H1 (cell line): ENCODE measurements at regions not wholly inside any gene's neighbourhood (a gene's known extent, or its start where the extent isn't known, plus 50 kb on each side); places are given as distances from the start of the nearest gene placed in this dataset.

Experiments
- CTCF ChIA-PET: fragments of 300-600 bp; sonication (Branson Sonifier 250); formaldehyde crosslinking; loops from one replicate; lab custom pipeline; 2021; ENCODE audit not compliant: partially characterized antibody; lab: Charles Lee
- POLR2A ChIA-PET: fragments of 300-600 bp; sonication (Branson Sonifier 250); formaldehyde crosslinking; loops from one replicate; lab custom pipeline; 2021; ENCODE audit warnings: inconsistent platforms; ENCODE audit not compliant: partially characterized antibody; lab: Charles Lee
- DNase-seq, 2 experiments: peaks; one replicate each; pipeline versions ENCODE4 v3.0.0 to v3.0.0-alpha.2; 2010 to 2022; ENCODE audit warnings: low spot score in 2 of 2, low read depth in 1 of 2, mixed read lengths in 1 of 2
- FAIRE-seq: peaks from 2 replicates; lab custom pipeline; 2011; peaks lifted over from hg19 to GRCh38; lab: Jason Lieb, UNC
- H2AFZ ChIP-seq: 2 replicates; pipeline ENCODE4 v1.8.1; 2012; ENCODE audit warnings: low read length, inconsistent platforms
- H2AK5ac ChIP-seq: 2 replicates; pipeline ENCODE4 v1.6.1; 2013; ENCODE audit warnings: low read depth, low read length
- H2BK120ac ChIP-seq: replicated peaks from 2 replicates; pipeline ENCODE3; 2013; ENCODE audit warnings: low read depth, low read length, inconsistent platforms
- H2BK12ac ChIP-seq: 2 replicates; pipeline ENCODE4 v1.6.1; 2013; ENCODE audit warnings: low read depth, low read length
- H2BK15ac ChIP-seq: 2 replicates; pipeline ENCODE4 v1.6.1; 2013; ENCODE audit warnings: low read length
- H2BK20ac ChIP-seq: 2 replicates; pipeline ENCODE4 v1.6.1; 2013; ENCODE audit warnings: low read length
- H2BK5ac ChIP-seq: 2 replicates; pipeline ENCODE4 v1.6.1; 2013; ENCODE audit warnings: low read depth, low read length
- H3K14ac ChIP-seq: 2 replicates; pipeline ENCODE4 v1.6.1; 2013; ENCODE audit warnings: inconsistent platforms; ENCODE audit not compliant: insufficient read length
- H3K18ac ChIP-seq: 2 replicates; pipeline ENCODE4 v1.6.1; 2013; ENCODE audit warnings: low read length; ENCODE audit errors: extremely low read depth
- H3K23ac ChIP-seq: 2 replicates; pipeline ENCODE4 v1.6.1; 2013; ENCODE audit warnings: inconsistent platforms; ENCODE audit not compliant: insufficient read length
- H3K23me2 ChIP-seq: 2 replicates; pipeline ENCODE4 v1.6.1; 2013; ENCODE audit warnings: low read depth, low read length
- H3K27ac ChIP-seq: 2 replicates; pipeline ENCODE4 v1.6.1; 2011; ENCODE audit warnings: low read depth, low read length, inconsistent platforms
- H3K27me3 ChIP-seq, 4 experiments: replicated peaks in 1 of 4; 1 replicate in 1 of 4; 2 replicates in 3 of 4; pipeline versions ENCODE4 v1.6.1 to v1.8.1; 2011 to 2013; ENCODE audit warnings: low read length in 3 of 4, mild to moderate bottlenecking in 3 of 4, inconsistent platforms in 2 of 4, mixed read lengths in 2 of 4, moderate library complexity in 1 of 4; ENCODE audit not compliant: control insufficient read depth in 3 of 4, insufficient read depth in 3 of 4; ENCODE audit errors: extremely low read depth in 1 of 4
- H3K36me3 ChIP-seq, 4 experiments: 2 replicates each; pipeline versions ENCODE4 v1.6.1 to v1.8.1; 2011 to 2013; ENCODE audit warnings: mild to moderate bottlenecking in 4 of 4, low read length in 3 of 4, moderate library complexity in 2 of 4, control low read depth in 1 of 4, inconsistent platforms in 1 of 4; ENCODE audit not compliant: insufficient read depth in 4 of 4, control insufficient read depth in 2 of 4
- H3K4ac ChIP-seq: replicated peaks from 2 replicates; pipeline ENCODE3; 2013; ENCODE audit warnings: low read length, low read depth, mixed read lengths, inconsistent platforms; ENCODE audit not compliant: insufficient read length
- H3K4me1 ChIP-seq, 4 experiments: replicated peaks in 1 of 4; 1 replicate in 1 of 4; 2 replicates in 3 of 4; pipeline versions ENCODE4 v1.6.1 to v1.8.1; 2011 to 2013; ENCODE audit warnings: low read length in 3 of 4, inconsistent platforms in 2 of 4, mixed read lengths in 1 of 4; ENCODE audit not compliant: insufficient read depth in 4 of 4, control insufficient read depth in 3 of 4
- H3K4me2 ChIP-seq, 2 experiments: 2 replicates each; pipeline versions ENCODE4 v1.6.1 to v1.8.1; 2011 to 2013; ENCODE audit warnings: low read depth in 2 of 2, low read length in 2 of 2, control low read depth in 1 of 2, inconsistent platforms in 1 of 2, mild to moderate bottlenecking in 1 of 2; ENCODE audit not compliant: insufficient read depth in 1 of 2
- H3K4me3 ChIP-seq, 4 experiments: fragments of 200-600, 300-600 bp in 1 of 4; sonication (generic), shearing (Covaris generic), sonication (Bioruptor Twin) in 1 of 4; 2 replicates each; pipeline versions ENCODE4 v1.5.1 to v1.8.1; 2011 to 2016; ENCODE audit warnings: low read length in 4 of 4, low read depth in 3 of 4, control low read depth in 2 of 4, inconsistent platforms in 2 of 4, mild to moderate bottlenecking in 2 of 4, mixed read lengths in 1 of 4, moderate library complexity in 1 of 4; ENCODE audit not compliant: insufficient read depth in 2 of 4; ENCODE audit errors: extremely low read depth in 1 of 4
- H3K56ac ChIP-seq: replicated peaks from 2 replicates; pipeline ENCODE3; 2013; ENCODE audit warnings: low read depth, mild to moderate bottlenecking, mixed read lengths, low read length, inconsistent platforms; ENCODE audit not compliant: insufficient read length
- H3K79me1 ChIP-seq: 2 replicates; pipeline ENCODE4 v1.6.1; 2013; ENCODE audit warnings: low read depth, low read length, control low read depth
- H3K79me2 ChIP-seq, 2 experiments: 2 replicates each; pipeline versions ENCODE4 v1.6.1 to v1.8.1; 2012 to 2013; ENCODE audit warnings: low read length in 2 of 2, mild to moderate bottlenecking in 2 of 2, inconsistent platforms in 1 of 2; ENCODE audit not compliant: insufficient read depth in 2 of 2, control insufficient read depth in 1 of 2
- H3K9ac ChIP-seq, 4 experiments: replicated peaks in 1 of 4; 1 replicate in 1 of 4; 2 replicates in 3 of 4; pipeline versions ENCODE4 v1.6.1 to v1.8.1; 2011 to 2013; ENCODE audit warnings: low read depth in 3 of 4, low read length in 3 of 4, control low read depth in 2 of 4, mild to moderate bottlenecking in 2 of 4, moderate library complexity in 2 of 4, inconsistent platforms in 1 of 4; ENCODE audit errors: extremely low read depth in 1 of 4
- H3K9me3 ChIP-seq, 2 experiments: 2 replicates each; pipeline versions ENCODE4 v1.6.1 to v1.8.1; 2012 to 2013; ENCODE audit warnings: mild to moderate bottlenecking in 2 of 2, moderate library complexity in 2 of 2, control low read depth in 1 of 2, inconsistent platforms in 1 of 2, low read depth in 1 of 2, low read length in 1 of 2, mixed read lengths in 1 of 2; ENCODE audit not compliant: insufficient read depth in 2 of 2
- H4K20me1 ChIP-seq, 2 experiments: replicated peaks in 1 of 2; 2 replicates each; pipeline versions ENCODE3 to v1.8.1; 2011 to 2013; ENCODE audit warnings: inconsistent platforms in 2 of 2, low read length in 2 of 2, mild to moderate bottlenecking in 1 of 2; ENCODE audit not compliant: insufficient read depth in 2 of 2, control insufficient read depth in 1 of 2
- H4K5ac ChIP-seq: 2 replicates; pipeline ENCODE4 v1.6.1; 2013; ENCODE audit warnings: low read length, low read depth, mixed read lengths, inconsistent platforms; ENCODE audit not compliant: insufficient read length
- H4K8ac ChIP-seq: 2 replicates; pipeline ENCODE4 v1.8.0; 2013; ENCODE audit warnings: mild to moderate bottlenecking, moderate library complexity, low read length, inconsistent platforms; ENCODE audit not compliant: insufficient read depth; ENCODE audit errors: extremely low read depth
- H4K91ac ChIP-seq: replicated peaks from 2 replicates; pipeline ENCODE3; 2013; ENCODE audit warnings: low read length, mixed read lengths, inconsistent platforms; ENCODE audit not compliant: insufficient read length
- SAP30 ChIP-seq: fragments of 300-600 bp; sonication (generic); IDR thresholded peaks from 2 replicates; pipeline ENCODE4 v1.7.1; 2012; ENCODE audit warnings: low read length, moderate library complexity, mild to moderate bottlenecking, inconsistent platforms; ENCODE audit not compliant: insufficient read depth, insufficient replicate concordance

- ChIA-PET POLR2A (no interaction called here), CTCF (no interaction called here)
- H4K20me1 ChIP-seq = no peaks in the 10 kb centered on the region
- no peak overlapping the region for H2AFZ ChIP-seq
- H3K27me3 ChIP-seq = no peaks in the 10 kb centered on the region
- H4K8ac ChIP-seq = no peak overlapping the region
- DNase-seq (no peak), FAIRE-seq (no peak)
- no peak overlapping the region for H3K9ac ChIP-seq
- no peak overlapping the region for H4K5ac ChIP-seq
- H3K4me1 ChIP-seq = no peaks in the 10 kb centered on the region
- H3K23ac ChIP-seq = no peak overlapping the region
- H2BK20ac ChIP-seq = no peak overlapping the region
- H3K4ac ChIP-seq = no peak overlapping the region
- no peak overlapping the region for H2BK120ac ChIP-seq
- H3K79me2 ChIP-seq = no peaks in the 10 kb centered on the region
- no peak overlapping the region for H3K4me3 ChIP-seq
- no peak overlapping the region for H3K4me2 ChIP-seq
- no peaks in the 10 kb centered on the region for H3K79me1 ChIP-seq
- H2BK15ac ChIP-seq = no peak overlapping the region
- no peak overlapping the region for H4K91ac ChIP-seq
- H3K56ac ChIP-seq = no peak overlapping the region
- no peak overlapping the region for H2AK5ac ChIP-seq
- no peak overlapping the region for H2BK12ac ChIP-seq
- H3K27ac ChIP-seq = no peak overlapping the region
- no peaks in the 10 kb centered on the region for H3K23me2 ChIP-seq
- H3K18ac ChIP-seq = no peak overlapping the region
- peaks cover 21 to 22% of the 10 kb centered on the region in 2 experiments; a peak in 3 of 4 replicates for H3K9me3 ChIP-seq
- peaks cover 0 to 5% (median 0%) of the 10 kb centered on the region in 4 experiments; a peak in 1 of 8 replicates for H3K36me3 ChIP-seq
- H3K14ac ChIP-seq = no peak overlapping the region
- no peak overlapping the region for H2BK5ac ChIP-seq
- no peak for TF ChIP-seq SAP30
These were observed 938.5 kb downstream of the FSTL5 start for GRCh38 chr4:161225327-161225726.
